Left hindlimb (tissue), 1 donor: ENCODE measurements at regions not wholly inside any gene's neighbourhood (a gene's known extent, or its start where the extent isn't known, plus 50 kb on each side); places are given as distances from the start of the nearest gene placed in this dataset.

Source experiments
- DNase-seq: peaks from one replicate; pipeline ENCODE4 v3.0.0-alpha.2; 2018

GRCh38 chr21:41048623-41049022 is 119.3 kb upstream of the BACE2 start:
- DNase-seq, result no peak

- DNase-seq, result no peak
Observed at GRCh38 chr21:41052820-41053555, 115.0 kb upstream of the BACE2 start.

GRCh38 chr21:41054018-41054578 is 113.9 kb upstream of the BACE2 start:
- no peak for DNase-seq

- no peak for DNase-seq
Observed at GRCh38 chr21:41055266-41055665, 112.7 kb upstream of the BACE2 start.

- no peak for DNase-seq
Observed at GRCh38 chr21:41059871-41060270, 108.1 kb upstream of the BACE2 start.

GRCh38 chr21:41061701-41062100 is 106.3 kb upstream of the BACE2 start:
- DNase-seq, result no peak

GRCh38 chr21:41064334-41064791 is 103.6 kb upstream of the BACE2 start:
- peak; percentile 83 for DNase-seq

- DNase-seq, result no peak
Observed at GRCh38 chr21:41064951-41065350, 103.0 kb upstream of the BACE2 start.

- DNase-seq, result no peak
Observed at GRCh38 chr21:41065539-41065938, 102.4 kb upstream of the BACE2 start.

GRCh38 chr21:41066086-41066938 is 101.6 kb upstream of the BACE2 start:
- DNase-seq, result no peak

- no peak for DNase-seq
Observed at GRCh38 chr21:41067709-41068108, 100.3 kb upstream of the BACE2 start.

- no peak for DNase-seq
Observed at GRCh38 chr21:41068496-41068895, 99.5 kb upstream of the BACE2 start.

- DNase-seq, result peak; percentile 88
Observed at GRCh38 chr21:41068967-41069642, 98.9 kb upstream of the BACE2 start.

- DNase-seq, result no peak
Observed at GRCh38 chr21:41070284-41070683, 97.7 kb upstream of the BACE2 start.

GRCh38 chr21:41071258-41072171 is 96.4 kb upstream of the BACE2 start:
- DNase-seq, result peak; percentile 63

GRCh38 chr21:41073558-41073957 is 94.4 kb upstream of the BACE2 start:
- no peak for DNase-seq

- no peak for DNase-seq
Observed at GRCh38 chr21:41074396-41075184, 93.4 kb upstream of the BACE2 start.

GRCh38 chr21:41075656-41076055 is 92.3 kb upstream of the BACE2 start:
- no peak for DNase-seq

GRCh38 chr21:41076064-41076463 is 91.9 kb upstream of the BACE2 start:
- no peak for DNase-seq

- DNase-seq, result no peak
Observed at GRCh38 chr21:41079159-41079558, 88.8 kb upstream of the BACE2 start.

GRCh38 chr21:41080485-41081121 is 87.4 kb upstream of the BACE2 start:
- DNase-seq, result no peak
